ENCODE measurements at regions not wholly inside any gene's neighbourhood (a gene's known extent, or its start where the extent isn't known, plus 50 kb on each side); places are given as distances from the start of the nearest gene placed in this dataset.
A peak's percentile ranks its signal among the peaks of the same experiment; 100 is the strongest.

DNA sequence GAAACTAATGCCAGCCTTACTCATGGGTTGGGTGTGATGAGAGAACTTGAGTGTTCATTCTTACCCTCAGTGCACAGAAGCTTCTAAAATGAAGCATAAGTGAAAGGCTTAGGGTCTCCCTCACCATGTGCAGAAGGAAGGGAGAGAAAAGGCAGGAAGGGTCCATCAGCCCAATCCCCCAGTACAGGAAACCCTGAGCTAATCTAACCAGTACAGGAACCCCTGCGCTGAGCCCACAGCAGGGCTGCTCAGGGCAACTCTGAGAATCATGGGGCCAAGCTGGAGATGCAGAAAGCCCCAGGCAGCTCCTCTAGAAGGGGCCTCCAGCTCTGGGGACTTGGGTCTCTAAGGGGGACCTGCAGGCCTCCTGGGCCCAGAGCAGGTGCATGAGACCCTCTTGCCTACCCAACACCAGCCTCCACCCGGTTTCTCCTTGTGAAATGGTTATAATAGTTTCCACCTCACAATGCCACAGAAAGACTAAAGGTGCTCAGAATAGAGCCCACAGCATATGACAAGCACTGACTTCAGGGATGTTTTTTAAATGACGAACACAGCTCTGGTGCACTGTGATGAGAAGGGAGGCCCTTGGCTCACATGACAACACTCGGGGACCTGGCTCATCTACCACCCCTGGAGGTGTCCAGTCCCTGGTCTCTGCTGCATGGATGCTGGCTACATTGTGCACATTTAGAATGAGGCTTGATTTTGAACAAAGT lies 190.1 kb downstream of the ACTL7B start:
- ChIA-PET CTCF (interaction anchor here (0.6 to 1.3 kb wide), 3 partner anchors 17 to 383 kb away, joined by 3 read pairs; no protein-coding TSS in a partner anchor), POLR2A (no interaction called here)
- no peak overlapping the region for H3K4me3 ChIP-seq (ENCODE audit: control insufficient read depth in 1 of 7, extremely low read depth in 1 of 7, insufficient read depth in 4 of 7, low read depth in 2 of 7, low read length in 6 of 7)
- WGBS (ENCODE audit: insufficient coverage): 49% methylated on average over 3 of the region's 4 CpGs
- no peaks in the 10 kb centered on the region for H3K36me3 ChIP-seq (ENCODE audit: control insufficient read depth in 4 of 4, insufficient read depth in 4 of 4, low read length in 3 of 4)
- peak; percentile 25 to 86 (median 75) for DNase-seq
- no peaks in the 10 kb centered on the region for H3K27me3 ChIP-seq (replicated peaks in 2 of 5; ENCODE audit: control insufficient read depth in 4 of 5, insufficient read depth in 5 of 5, low read length in 4 of 5)
- H3K9me3 ChIP-seq (ENCODE audit: control extremely low read depth in 1 of 5, control insufficient read depth in 4 of 5, insufficient read depth in 2 of 5, low read depth in 1 of 5, low read length in 4 of 5): peaks cover 0 to 5% (median 0%) of the 10 kb centered on the region in 5 experiments
- H3K4me1 ChIP-seq (ENCODE audit: control extremely low read depth in 1 of 4, control insufficient read depth in 4 of 4, insufficient read depth in 4 of 4, low read length in 3 of 4): peaks cover 2 to 47% (median 15%) of the 10 kb centered on the region in 4 experiments
- no peak overlapping the region for H3K27ac ChIP-seq (ENCODE audit: insufficient read depth in 1 of 2, low read depth in 1 of 2, low read length in 2 of 2, poor library complexity in 1 of 2, severe bottlenecking in 2 of 2)

DNA sequence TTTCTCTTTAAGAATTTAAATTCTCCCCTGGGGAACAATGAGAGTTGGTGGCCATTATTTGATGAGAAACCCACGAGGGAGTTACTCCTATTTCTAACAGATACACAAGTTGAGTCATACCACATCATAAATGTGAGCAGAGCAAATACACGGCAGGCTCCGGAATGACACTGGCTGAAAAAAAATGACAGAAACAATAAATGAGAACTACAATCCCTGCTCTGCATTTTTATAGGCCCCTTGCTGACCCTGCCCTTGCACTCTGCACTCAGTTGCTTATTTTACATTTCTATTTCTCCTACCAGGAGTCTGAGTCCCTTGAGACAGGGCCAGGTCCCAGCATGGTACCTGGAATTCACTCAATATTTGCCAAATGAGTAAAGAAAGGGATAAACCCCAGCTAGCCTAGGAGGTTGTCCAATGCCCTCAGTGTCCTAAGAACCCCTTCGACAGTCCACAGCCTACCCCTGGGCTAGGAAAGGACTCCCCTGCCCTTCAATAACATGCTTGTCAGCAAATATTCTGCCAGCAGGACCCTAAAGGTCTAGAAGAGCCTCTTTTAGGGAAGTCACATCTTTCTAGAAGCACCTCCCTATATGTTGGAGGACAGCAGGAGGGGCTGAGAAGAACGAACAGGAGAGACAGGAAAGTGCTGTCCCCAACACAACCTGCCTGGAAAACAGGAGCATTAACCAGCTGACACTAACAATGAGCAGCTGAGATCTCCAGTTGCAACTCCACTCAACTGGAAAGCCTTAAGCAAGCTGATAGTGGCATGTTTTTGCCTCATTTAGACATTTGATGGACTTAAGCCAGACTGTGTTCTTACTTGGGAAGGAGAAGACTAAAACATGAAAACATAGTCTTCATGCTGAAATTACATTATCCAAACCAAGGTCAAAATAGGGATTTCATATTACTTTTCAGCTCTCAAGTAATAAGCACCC lies 191.2 kb downstream of the ACTL7B start:
- 75% methylated on average over 5 of the region's 5 CpGs for WGBS (ENCODE audit: insufficient coverage)
- DNase-seq: peak in 1 of 3 donors; percentile 29
- Histone ChIP-seq H3K4me3 (ENCODE audit: control insufficient read depth in 1 of 7, extremely low read depth in 1 of 7, insufficient read depth in 4 of 7, low read depth in 2 of 7, low read length in 6 of 7) (no peak overlapping the region), H3K9me3 (ENCODE audit: control extremely low read depth in 1 of 5, control insufficient read depth in 4 of 5, insufficient read depth in 2 of 5, low read depth in 1 of 5, low read length in 4 of 5) (peaks cover 0 to 16% (median 8%) of the 10 kb centered on the region in 5 experiments), H3K27me3 (replicated peaks in 2 of 5; ENCODE audit: control insufficient read depth in 4 of 5, insufficient read depth in 5 of 5, low read length in 4 of 5) (no peaks in the 10 kb centered on the region), H3K36me3 (ENCODE audit: control insufficient read depth in 4 of 4, insufficient read depth in 4 of 4, low read length in 3 of 4) (no peaks in the 10 kb centered on the region), H3K4me1 (ENCODE audit: control extremely low read depth in 1 of 4, control insufficient read depth in 4 of 4, insufficient read depth in 4 of 4, low read length in 3 of 4) (peaks cover 2 to 47% (median 15%) of the 10 kb centered on the region in 4 experiments), H3K27ac (ENCODE audit: insufficient read depth in 1 of 2, low read depth in 1 of 2, low read length in 2 of 2, poor library complexity in 1 of 2, severe bottlenecking in 2 of 2) (no peak overlapping the region)
- CTCF ChIA-PET: interaction anchor here (0.6 to 1.3 kb wide), 4 partner anchors 16 to 382 kb away, joined by 3 read pairs; no protein-coding TSS in a partner anchor
- POLR2A ChIA-PET: no interaction called here

DNA sequence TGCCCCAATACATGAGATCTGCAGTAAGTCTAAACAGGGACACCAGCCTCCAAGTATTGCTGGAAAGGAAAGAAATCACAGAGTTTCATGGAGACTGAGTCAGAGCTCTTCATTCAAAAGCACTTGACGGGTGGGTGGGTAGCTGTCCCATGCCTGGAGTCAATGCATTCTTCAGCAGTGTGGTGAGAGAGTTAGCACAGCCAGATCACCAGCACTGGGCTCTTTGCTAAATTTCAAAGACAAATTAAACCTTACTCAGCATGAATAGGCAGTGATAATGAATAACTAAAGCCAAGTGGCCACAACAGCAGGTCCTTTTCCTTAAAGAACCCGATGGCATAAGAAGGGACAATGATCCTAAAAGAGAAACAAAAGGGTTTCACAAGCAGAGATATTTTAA lies 192.4 kb downstream of the ACTL7B start:
- no peaks in the 10 kb centered on the region for H3K36me3 ChIP-seq (ENCODE audit: control insufficient read depth in 4 of 4, insufficient read depth in 4 of 4, low read length in 3 of 4)
- POLR2A ChIA-PET: no interaction called here
- peaks cover 2 to 45% (median 15%) of the 10 kb centered on the region in 4 experiments for H3K4me1 ChIP-seq (ENCODE audit: control extremely low read depth in 1 of 4, control insufficient read depth in 4 of 4, insufficient read depth in 4 of 4, low read length in 3 of 4)
- no peak overlapping the region for H3K27ac ChIP-seq (ENCODE audit: insufficient read depth in 1 of 2, low read depth in 1 of 2, low read length in 2 of 2, poor library complexity in 1 of 2, severe bottlenecking in 2 of 2)
- H3K9me3 ChIP-seq (ENCODE audit: control extremely low read depth in 1 of 5, control insufficient read depth in 4 of 5, insufficient read depth in 2 of 5, low read depth in 1 of 5, low read length in 4 of 5): peaks cover 2 to 22% (median 11%) of the 10 kb centered on the region in 5 experiments
- no peak for DNase-seq
- CTCF ChIA-PET: interaction anchor here (1.3 kb wide), 1 partner anchor 12 kb away, joined by 3 read pairs; no protein-coding TSS in a partner anchor
- 71% methylated on average over 2 of the region's 2 CpGs for WGBS (ENCODE audit: insufficient coverage)
- no peak overlapping the region for H3K4me3 ChIP-seq (ENCODE audit: control insufficient read depth in 1 of 7, extremely low read depth in 1 of 7, insufficient read depth in 4 of 7, low read depth in 2 of 7, low read length in 6 of 7)
- no peaks in the 10 kb centered on the region for H3K27me3 ChIP-seq (replicated peaks in 2 of 5; ENCODE audit: control insufficient read depth in 4 of 5, insufficient read depth in 5 of 5, low read length in 4 of 5)

DNA sequence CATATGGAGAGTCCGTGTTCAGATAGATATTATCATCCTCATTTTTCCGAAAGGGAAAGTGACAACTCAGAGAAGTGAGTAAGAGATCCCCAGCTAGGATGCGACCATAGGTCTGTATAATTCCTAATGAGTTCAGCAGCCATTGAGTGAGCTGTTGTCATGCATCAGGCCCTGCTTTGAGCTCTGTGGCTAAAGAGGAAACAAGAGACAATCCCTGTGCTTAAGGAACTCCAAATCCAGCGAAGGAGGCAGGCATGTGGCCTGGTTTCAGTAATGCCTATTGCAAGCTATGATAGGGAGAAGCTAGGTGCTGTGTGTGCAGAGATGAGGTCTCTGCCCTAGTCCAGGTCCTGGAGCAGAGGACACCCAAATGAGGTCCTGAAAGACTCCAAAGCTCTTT lies 192.8 kb downstream of the ACTL7B start:
- DNase-seq: no peak
- H3K9me3 ChIP-seq (ENCODE audit: control extremely low read depth in 1 of 5, control insufficient read depth in 4 of 5, insufficient read depth in 2 of 5, low read depth in 1 of 5, low read length in 4 of 5): peaks cover 2 to 22% (median 12%) of the 10 kb centered on the region in 5 experiments
- ChIA-PET CTCF (interaction anchor here (1.3 kb wide), 1 partner anchor 11 kb away, joined by 3 read pairs; no protein-coding TSS in a partner anchor), POLR2A (no interaction called here)
- H3K27ac ChIP-seq (ENCODE audit: insufficient read depth in 1 of 2, low read depth in 1 of 2, low read length in 2 of 2, poor library complexity in 1 of 2, severe bottlenecking in 2 of 2): no peak overlapping the region
- WGBS (ENCODE audit: insufficient coverage): 90% methylated on average over 4 of the region's 4 CpGs
- no peaks in the 10 kb centered on the region for H3K27me3 ChIP-seq (replicated peaks in 2 of 5; ENCODE audit: control insufficient read depth in 4 of 5, insufficient read depth in 5 of 5, low read length in 4 of 5)
- H3K4me3 ChIP-seq (ENCODE audit: control insufficient read depth in 1 of 7, extremely low read depth in 1 of 7, insufficient read depth in 4 of 7, low read depth in 2 of 7, low read length in 6 of 7): no peak overlapping the region
- no peaks in the 10 kb centered on the region for H3K36me3 ChIP-seq (ENCODE audit: control insufficient read depth in 4 of 4, insufficient read depth in 4 of 4, low read length in 3 of 4)
- peaks cover 2 to 45% (median 15%) of the 10 kb centered on the region in 4 experiments for H3K4me1 ChIP-seq (ENCODE audit: control extremely low read depth in 1 of 4, control insufficient read depth in 4 of 4, insufficient read depth in 4 of 4, low read length in 3 of 4)

DNA sequence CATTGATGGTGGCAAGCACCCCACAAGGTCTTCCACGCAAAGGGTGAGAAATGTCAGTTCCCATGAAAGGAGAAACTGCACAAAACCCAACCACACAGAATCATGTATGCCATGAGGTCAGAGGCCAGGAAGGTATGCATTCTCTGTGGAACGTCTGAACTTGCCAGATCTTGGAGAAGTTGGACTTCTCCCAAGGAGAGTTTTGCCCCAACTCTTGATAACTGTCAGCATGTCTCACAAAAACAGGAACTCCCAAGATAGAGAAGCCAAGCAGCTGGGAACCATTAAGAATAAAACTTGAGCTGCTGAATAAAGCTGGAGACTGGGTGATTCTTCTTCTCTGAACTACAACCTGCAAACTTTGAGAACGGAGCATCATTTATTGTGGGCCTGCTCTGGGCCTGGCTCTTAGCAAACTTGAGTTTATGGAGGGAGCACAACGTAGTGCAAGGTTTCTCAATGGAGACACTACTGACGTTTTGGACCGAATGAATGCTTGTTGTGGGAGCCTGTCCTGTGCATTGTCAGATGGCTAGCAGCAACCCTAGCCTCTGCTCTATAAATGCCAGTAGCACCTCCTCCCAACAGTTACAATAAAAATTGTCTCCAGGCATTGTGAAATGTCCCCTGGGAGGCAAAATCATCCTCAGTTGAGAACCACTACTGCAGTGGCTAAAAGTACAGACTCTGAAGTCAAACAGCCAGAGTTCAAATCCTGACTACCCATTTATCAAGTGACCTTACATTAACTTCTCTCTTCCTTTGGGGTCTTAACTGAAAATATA lies 193.5 kb downstream of the ACTL7B start:
- H3K27ac ChIP-seq (ENCODE audit: insufficient read depth in 1 of 2, low read depth in 1 of 2, low read length in 2 of 2, poor library complexity in 1 of 2, severe bottlenecking in 2 of 2): no peak overlapping the region
- 73% methylated on average over 6 of the region's 6 CpGs for whole genome bisulfite sequencing (ENCODE audit: insufficient coverage)
- peaks cover 2 to 22% (median 12%) of the 10 kb centered on the region in 5 experiments for H3K9me3 ChIP-seq (ENCODE audit: control extremely low read depth in 1 of 5, control insufficient read depth in 4 of 5, insufficient read depth in 2 of 5, low read depth in 1 of 5, low read length in 4 of 5)
- no peak overlapping the region for H3K4me3 ChIP-seq (ENCODE audit: control insufficient read depth in 1 of 7, extremely low read depth in 1 of 7, insufficient read depth in 4 of 7, low read depth in 2 of 7, low read length in 6 of 7)
- CTCF ChIA-PET: interaction anchor here (1.3 kb wide), 1 partner anchor 11 kb away, joined by 3 read pairs; no protein-coding TSS in a partner anchor
- no peaks in the 10 kb centered on the region for H3K36me3 ChIP-seq (ENCODE audit: control insufficient read depth in 4 of 4, insufficient read depth in 4 of 4, low read length in 3 of 4)
- no peaks in the 10 kb centered on the region for H3K27me3 ChIP-seq (replicated peaks in 2 of 5; ENCODE audit: control insufficient read depth in 4 of 5, insufficient read depth in 5 of 5, low read length in 4 of 5)
- POLR2A ChIA-PET: no interaction called here
- DNase-seq: peak in 2 of 3 donors; percentile 62 to 76
- H3K4me1 ChIP-seq (ENCODE audit: control extremely low read depth in 1 of 4, control insufficient read depth in 4 of 4, insufficient read depth in 4 of 4, low read length in 3 of 4): peaks cover 2 to 45% (median 15%) of the 10 kb centered on the region in 4 experiments

DNA sequence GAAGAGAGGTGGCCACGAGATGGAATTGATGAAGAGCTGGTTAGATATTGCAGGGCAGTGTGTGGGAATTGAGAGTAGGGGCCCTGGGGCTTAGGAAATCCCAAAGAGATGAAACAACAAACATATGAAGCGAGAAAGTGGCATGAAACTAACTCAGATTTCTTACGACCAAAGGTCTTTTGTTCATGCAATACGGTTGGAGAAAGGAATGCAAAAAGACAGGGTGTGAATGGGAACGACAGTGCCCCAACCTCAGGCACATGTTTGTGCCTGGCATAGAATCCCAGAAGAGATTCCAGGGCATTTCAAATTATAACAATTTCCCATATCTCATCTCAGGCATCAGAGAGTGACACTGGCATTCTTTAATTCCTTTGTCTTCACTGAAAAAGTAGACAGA lies 199.2 kb downstream of the ACTL7B start:
- no peak for DNase-seq
- Histone ChIP-seq H3K4me1 (ENCODE audit: control extremely low read depth in 1 of 4, control insufficient read depth in 4 of 4, insufficient read depth in 4 of 4, low read length in 3 of 4) (peaks cover 0 to 7% (median 2%) of the 10 kb centered on the region in 4 experiments), H3K4me3 (ENCODE audit: control insufficient read depth in 1 of 7, extremely low read depth in 1 of 7, insufficient read depth in 4 of 7, low read depth in 2 of 7, low read length in 6 of 7) (no peak overlapping the region), H3K36me3 (ENCODE audit: control insufficient read depth in 4 of 4, insufficient read depth in 4 of 4, low read length in 3 of 4) (no peaks in the 10 kb centered on the region), H3K27ac (ENCODE audit: insufficient read depth in 1 of 2, low read depth in 1 of 2, low read length in 2 of 2, poor library complexity in 1 of 2, severe bottlenecking in 2 of 2) (no peak overlapping the region), H3K9me3 (ENCODE audit: control extremely low read depth in 1 of 5, control insufficient read depth in 4 of 5, insufficient read depth in 2 of 5, low read depth in 1 of 5, low read length in 4 of 5) (peaks cover 2 to 22% (median 12%) of the 10 kb centered on the region in 5 experiments), H3K27me3 (replicated peaks in 2 of 5; ENCODE audit: control insufficient read depth in 4 of 5, insufficient read depth in 5 of 5, low read length in 4 of 5) (no peaks in the 10 kb centered on the region)
- POLR2A ChIA-PET: no interaction called here
- 94% methylated on average over 4 of the region's 5 CpGs for WGBS (ENCODE audit: insufficient coverage)
- CTCF ChIA-PET: no interaction called here

Data from common myeloid progenitor, CD34-positive (primary cell).